Lung (tissue), 11 donors: ENCODE measurements at regions not wholly inside any gene's neighbourhood (a gene's known extent, or its start where the extent isn't known, plus 50 kb on each side); places are given as distances from the start of the nearest gene placed in this dataset.

Source experiments
- ATAC-seq: fragments of 200-7000 bp; cut with Tn5 transposase; one replicate; pipeline ENCODE4 v1.9.1; 2020; ENCODE audit warnings: moderate number of reproducible peaks; ENCODE audit not compliant: insufficient read depth, low FRiP score
- DNase-seq, 3 donors: peaks; one replicate each; pipeline ENCODE4 v3.0.0-alpha.2; 2013 to 2017
- H3K27ac ChIP-seq, 2 donors: one replicate each; pipeline ENCODE4 v1.5.1; 2013; ENCODE audit warnings: mild to moderate bottlenecking in 2 of 2, moderate library complexity in 2 of 2, control low read depth in 1 of 2, inconsistent platforms in 1 of 2, low read depth in 1 of 2, low read length in 1 of 2
- H3K27me3 ChIP-seq, 3 donors: one replicate each; pipeline ENCODE4 v1.5.1; 2013; ENCODE audit warnings: low read length in 2 of 3; ENCODE audit not compliant: control insufficient read depth in 3 of 3, insufficient read depth in 3 of 3
- H3K36me3 ChIP-seq, 4 donors: one replicate each; pipeline ENCODE4 v1.5.1; 2013; ENCODE audit warnings: low read length in 4 of 4, mild to moderate bottlenecking in 1 of 4, moderate library complexity in 1 of 4; ENCODE audit not compliant: control insufficient read depth in 4 of 4, insufficient read depth in 4 of 4
- H3K4me1 ChIP-seq, 5 donors: one replicate each; pipeline ENCODE4 v1.5.1; 2013; ENCODE audit warnings: low read length in 5 of 5, mild to moderate bottlenecking in 2 of 5, moderate library complexity in 1 of 5; ENCODE audit not compliant: control insufficient read depth in 5 of 5, insufficient read depth in 5 of 5
- H3K4me3 ChIP-seq: one replicate; pipeline ENCODE4 v1.5.1; 2013; ENCODE audit warnings: mild to moderate bottlenecking, control low read depth, moderate library complexity
- H3K9ac ChIP-seq, 2 donors: one replicate each; pipeline ENCODE4 v1.5.1; 2013; ENCODE audit warnings: low read length in 2 of 2, control low read depth in 1 of 2; ENCODE audit not compliant: insufficient read depth in 1 of 2
- H3K9me3 ChIP-seq, 4 donors: one replicate each; pipeline ENCODE4 v1.5.1; 2013; ENCODE audit warnings: low read length in 3 of 4, mild to moderate bottlenecking in 1 of 4, moderate library complexity in 1 of 4; ENCODE audit not compliant: control insufficient read depth in 4 of 4, insufficient read depth in 3 of 4
- CTCF ChIP-seq: IDR thresholded peaks from 2 replicates; pipeline ENCODE4 v1.5.1; 2012; ENCODE audit warnings: mild to moderate bottlenecking; ENCODE audit errors: control extremely low read depth, extremely low read depth
- WGBS, 2 donors: extraction: QIAGEN DNeasy Blood & Tissue Kit; methylation state at CpG; one replicate each; pipeline ENCODE4 v1.1.7; 2013; 5-methylcytosine and 5-hydroxymethylcytosine counted together
- donor health status: control.
- donor health status: control.
- donor health status: Bipolar disorder and iron deficiency.
- donor health status: healthy.
- donor health status: DM: yes; HTN: yes; CAD: no.

GRCh38 chr16:62913333-62913732 is 877.1 kb upstream of the CDH8 start:
- Histone ChIP-seq H3K4me3 (no peak overlapping the region), H3K9ac (no peak overlapping the region), H3K27me3 (no peaks in the 10 kb centered on the region), H3K9me3 (peaks cover 0 to 4% (median 0%) of the 10 kb centered on the region in 4 donors), H3K36me3 (no peaks in the 10 kb centered on the region), H3K27ac (no peak overlapping the region), H3K4me1 (no peaks in the 10 kb centered on the region)
- no peak for DNase-seq
- TF ChIP-seq CTCF, result no peak
- no peak for ATAC-seq
- WGBS, 2 donors, result 88 to 92% methylated on average over 2 of the region's 2 CpGs

DNA sequence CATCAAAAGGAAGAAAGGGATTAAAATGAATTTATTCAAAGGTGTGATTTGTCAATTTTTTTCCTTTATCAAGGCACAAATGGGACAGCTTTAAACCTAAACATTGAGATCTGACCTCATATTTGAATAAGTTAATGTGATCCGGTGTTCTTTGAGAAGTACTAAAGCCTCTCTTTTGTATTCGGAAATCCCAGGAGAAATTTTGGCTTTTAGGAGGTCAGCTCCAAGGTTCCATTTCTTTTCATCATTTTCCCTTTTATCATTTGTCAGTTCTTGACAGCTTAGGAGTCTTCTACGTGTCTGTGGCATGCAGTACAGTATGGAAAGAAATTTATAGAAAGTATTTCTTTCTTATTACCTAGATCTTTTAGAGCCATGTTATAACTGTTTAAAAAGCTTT is 873.4 kb upstream of the CDH8 start:
- no peak for ATAC-seq
- Histone ChIP-seq H3K9ac (no peak overlapping the region), H3K27ac (no peak overlapping the region), H3K36me3 (no peaks in the 10 kb centered on the region), H3K4me1 (no peaks in the 10 kb centered on the region), H3K4me3 (no peak overlapping the region), H3K9me3 (peaks cover 0 to 4% (median 0%) of the 10 kb centered on the region in 4 donors), H3K27me3 (no peaks in the 10 kb centered on the region)
- TF ChIP-seq CTCF, result no peak
- DNase-seq, result no peak
- WGBS, 2 donors, result 80% methylated on average over 3 of the region's 3 CpGs

- Histone ChIP-seq H3K9ac (no peak overlapping the region), H3K4me1 (no peaks in the 10 kb centered on the region), H3K27ac (no peak overlapping the region), H3K27me3 (no peaks in the 10 kb centered on the region), H3K36me3 (no peaks in the 10 kb centered on the region), H3K9me3 (peaks cover 0 to 4% (median 0%) of the 10 kb centered on the region in 4 donors), H3K4me3 (no peak overlapping the region)
- no peak for DNase-seq
- WGBS, 2 donors, result 97 to 98% methylated on average over 1 of the region's 1 CpG
- no peak for ATAC-seq
- TF ChIP-seq CTCF, result no peak
These were observed 871.3 kb upstream of the CDH8 start for GRCh38 chr16:62907562-62907961.

DNA sequence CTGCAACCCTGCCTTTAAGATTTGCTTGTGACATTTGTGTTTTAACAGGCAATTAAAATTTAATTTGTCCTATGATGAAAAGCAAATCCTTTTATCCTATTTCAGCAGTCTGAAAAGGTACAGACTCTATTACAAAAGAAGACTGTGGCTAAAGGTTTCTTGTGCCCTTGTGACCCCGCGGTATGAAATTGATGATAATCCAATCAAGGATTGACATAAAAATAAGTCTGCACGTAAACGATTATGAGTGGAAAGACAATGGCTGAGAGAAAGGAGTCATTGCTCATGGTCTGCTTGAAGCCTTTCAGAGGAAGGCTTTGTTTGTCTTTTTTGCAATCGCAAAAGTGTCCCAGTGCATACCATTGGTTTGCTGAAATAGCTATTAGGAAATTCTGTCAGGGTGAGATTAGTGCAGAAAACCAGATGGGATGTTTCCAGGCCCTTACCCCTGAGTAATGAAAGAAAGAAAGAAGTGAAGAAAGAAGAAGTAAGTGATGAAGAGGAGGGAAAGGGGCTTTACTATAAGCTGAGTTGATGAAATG is 867.8 kb upstream of the CDH8 start:
- no peak for ATAC-seq
- WGBS, 2 donors, result 54 to 57% methylated on average over 5 of the region's 5 CpGs
- no peak overlapping the region for H3K9ac ChIP-seq
- no peak for TF ChIP-seq CTCF
- no peaks in the 10 kb centered on the region for H3K4me1 ChIP-seq
- peak in 2 of 3 donors; percentile 1 to 15 for DNase-seq
- no peak overlapping the region for H3K4me3 ChIP-seq
- H3K9me3 ChIP-seq, result peaks cover 0 to 2% (median 0%) of the 10 kb centered on the region in 4 donors
- H3K27me3 ChIP-seq, result no peaks in the 10 kb centered on the region
- no peak overlapping the region for H3K27ac ChIP-seq
- H3K36me3 ChIP-seq, result no peaks in the 10 kb centered on the region
